ENCODE measurements at regions not wholly inside any gene's neighbourhood (a gene's known extent, or its start where the extent isn't known, plus 50 kb on each side); places are given as distances from the start of the nearest gene placed in this dataset.
"Not testable (repeated sequence)": the region's sequence is repeated elsewhere in the genome, so short reads cannot be mapped to it uniquely, and the experiment has no call there.

- Mint-ChIP-seq H3K27me3 (peaks cover 2% of the 10 kb centered on the region), H3K4me3 (no peak overlapping the region), H3K36me3 (ENCODE audit: low read depth) (no peaks in the 10 kb centered on the region), H3K27ac (no peak overlapping the region), H3K9me3 (no peaks in the 10 kb centered on the region), H3K4me1 (ENCODE audit: low read depth) (no peaks in the 10 kb centered on the region)
- CTCF ChIA-PET = interaction anchor here (2.3 kb wide), 1 partner anchor 271 kb away, joined by 5 read pairs; no protein-coding TSS in a partner anchor
- POLR2A ChIA-PET = interaction anchor here (0.6 kb wide), 1 partner anchor 122 kb away, joined by 9 read pairs; no protein-coding TSS in a partner anchor
- intact Hi-C loops (cut with micrococcal nuclease) = no loop called here
- DNase-seq = no peak
- TF ChIP-seq, protein P1, sequence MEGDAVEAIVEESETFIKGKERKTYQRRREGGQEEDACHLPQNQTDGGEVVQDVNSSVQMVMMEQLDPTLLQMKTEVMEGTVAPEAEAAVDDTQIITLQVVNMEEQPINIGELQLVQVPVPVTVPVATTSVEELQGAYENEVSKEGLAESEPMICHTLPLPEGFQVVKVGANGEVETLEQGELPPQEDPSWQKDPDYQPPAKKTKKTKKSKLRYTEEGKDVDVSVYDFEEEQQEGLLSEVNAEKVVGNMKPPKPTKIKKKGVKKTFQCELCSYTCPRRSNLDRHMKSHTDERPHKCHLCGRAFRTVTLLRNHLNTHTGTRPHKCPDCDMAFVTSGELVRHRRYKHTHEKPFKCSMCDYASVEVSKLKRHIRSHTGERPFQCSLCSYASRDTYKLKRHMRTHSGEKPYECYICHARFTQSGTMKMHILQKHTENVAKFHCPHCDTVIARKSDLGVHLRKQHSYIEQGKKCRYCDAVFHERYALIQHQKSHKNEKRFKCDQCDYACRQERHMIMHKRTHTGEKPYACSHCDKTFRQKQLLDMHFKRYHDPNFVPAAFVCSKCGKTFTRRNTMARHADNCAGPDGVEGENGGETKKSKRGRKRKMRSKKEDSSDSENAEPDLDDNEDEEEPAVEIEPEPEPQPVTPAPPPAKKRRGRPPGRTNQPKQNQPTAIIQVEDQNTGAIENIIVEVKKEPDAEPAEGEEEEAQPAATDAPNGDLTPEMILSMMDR (IDR thresholded peaks at IDR 0.05) = no peak
- ATAC-seq = no peak
Observed at GRCh38 chr11:56845121-56845732, 96.7 kb upstream of the OR9G4 start.

DNA sequence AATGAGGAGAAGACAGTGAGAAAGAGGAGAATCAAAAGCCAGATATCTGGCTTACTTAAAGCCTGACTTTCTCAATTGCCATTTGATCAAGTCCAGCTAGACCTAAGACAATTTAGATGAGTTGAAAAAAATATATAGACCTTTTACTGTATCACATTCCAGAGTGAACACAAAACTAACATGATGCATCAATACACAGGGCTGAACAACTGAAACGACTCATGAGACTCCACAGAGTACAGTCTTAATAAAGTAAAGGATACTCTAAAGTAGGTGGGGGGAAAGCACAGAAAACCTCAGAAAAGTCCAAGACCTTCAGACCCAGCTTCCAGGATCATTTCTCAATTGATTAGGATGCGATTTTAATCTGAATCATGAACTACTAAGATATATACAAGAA lies 95.3 kb upstream of the OR9G4 start:
- no peaks in the 10 kb centered on the region for H3K4me1 Mint-ChIP-seq (ENCODE audit: low read depth)
- CTCF ChIA-PET = interaction anchor here (2.3 to 5.3 kb wide), 2 partner anchors 273 to 406 kb away, joined by 5 to 73 read pairs; no protein-coding TSS in a partner anchor
- POLR2A ChIA-PET = no interaction called here
- TF ChIP-seq, protein P1 (IDR thresholded peaks at IDR 0.05) = no peak
- no peak for ATAC-seq
- no peak overlapping the region for H3K27ac Mint-ChIP-seq
- intact Hi-C loops (cut with micrococcal nuclease) = no loop called here
- H3K27me3 Mint-ChIP-seq = peaks cover 2% of the 10 kb centered on the region
- H3K9me3 Mint-ChIP-seq = no peaks in the 10 kb centered on the region
- no peaks in the 10 kb centered on the region for H3K36me3 Mint-ChIP-seq (ENCODE audit: low read depth)
- DNase-seq = no peak
- H3K4me3 Mint-ChIP-seq = no peak overlapping the region

DNA sequence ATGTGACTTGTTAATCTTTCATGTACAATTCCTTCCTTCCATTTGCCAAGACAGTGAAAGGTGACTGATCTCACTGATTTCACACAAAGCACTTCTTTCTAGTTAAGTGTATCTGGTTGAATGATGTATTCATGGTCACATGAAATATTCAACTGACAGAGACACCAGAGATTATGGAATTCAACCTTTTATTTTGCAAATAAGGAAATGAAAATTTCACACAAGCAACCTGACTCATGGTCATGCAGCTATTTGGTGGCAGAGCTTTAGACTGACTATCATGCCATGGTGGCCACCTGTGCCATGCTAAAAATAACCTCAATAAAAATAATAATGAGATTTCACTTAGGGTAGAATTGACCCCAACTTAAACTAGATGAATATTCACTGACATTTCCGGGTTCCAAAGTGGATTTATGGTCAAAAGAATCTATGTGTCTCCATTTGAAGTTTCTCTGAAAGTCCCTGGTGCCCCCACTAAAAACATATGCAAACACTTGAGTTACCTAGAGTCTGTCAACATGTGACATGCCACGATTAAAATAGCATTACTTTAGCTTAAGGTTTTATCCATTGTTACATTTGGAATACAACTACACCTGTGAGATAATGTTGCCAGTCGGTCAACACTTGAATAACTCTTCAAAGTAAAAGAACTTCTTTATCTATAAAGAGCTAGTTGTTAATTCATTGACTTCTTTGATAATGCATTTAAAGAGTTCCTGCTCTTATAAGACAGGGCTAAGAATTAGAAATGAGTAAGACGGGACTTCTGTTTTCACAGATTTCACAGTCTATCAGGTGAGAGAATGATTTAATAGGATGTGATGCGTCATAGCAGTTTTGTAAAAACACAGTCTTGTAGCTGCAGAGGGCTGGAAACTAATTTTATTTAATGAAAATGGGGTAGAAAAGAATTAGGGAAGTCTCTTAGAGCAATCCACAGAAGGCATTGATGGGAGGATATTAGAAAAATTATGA lies 94.6 kb upstream of the OR9G4 start:
- DNase-seq (no peak), ATAC-seq (no peak)
- ChIA-PET CTCF (interaction anchor here (2.3 to 5.3 kb wide), 3 partner anchors 273 to 410 kb away, joined by 5 to 73 read pairs (median 29); no protein-coding TSS in a partner anchor), POLR2A (interaction anchor here (1.6 kb wide), 1 partner anchor 417 kb away, joined by 3 read pairs; no protein-coding TSS in a partner anchor)
- H3K9me3 Mint-ChIP-seq = no peaks in the 10 kb centered on the region
- no peak overlapping the region for H3K4me3 Mint-ChIP-seq
- TF ChIP-seq, protein P1 (IDR thresholded peaks at IDR 0.05) = no peak
- no peaks in the 10 kb centered on the region for H3K4me1 Mint-ChIP-seq (ENCODE audit: low read depth)
- intact Hi-C loops (cut with micrococcal nuclease) = no loop called here
- H3K27ac Mint-ChIP-seq = no peak overlapping the region
- H3K27me3 Mint-ChIP-seq = peaks cover 2% of the 10 kb centered on the region
- no peaks in the 10 kb centered on the region for H3K36me3 Mint-ChIP-seq (ENCODE audit: low read depth)

- TF ChIP-seq, protein P1 (IDR thresholded peaks at IDR 0.05) = peak; percentile 71
- ChIA-PET CTCF (interaction anchor here (0.6 to 5.3 kb wide), 23 partner anchors 10 to 436 kb away, joined by 3 to 73 read pairs (median 4); no protein-coding TSS in a partner anchor), POLR2A (interaction anchor here (1.6 kb wide), 1 partner anchor 419 kb away, joined by 3 read pairs; no protein-coding TSS in a partner anchor)
- Mint-ChIP-seq H3K36me3 (ENCODE audit: low read depth) (no peaks in the 10 kb centered on the region), H3K4me1 (ENCODE audit: low read depth) (no peaks in the 10 kb centered on the region), H3K4me3 (no peak overlapping the region), H3K27ac (no peak overlapping the region), H3K9me3 (no peaks in the 10 kb centered on the region), H3K27me3 (peaks cover 2% of the 10 kb centered on the region)
- no peak for ATAC-seq
- DNase-seq = peak; percentile 54
- intact Hi-C loops (cut with micrococcal nuclease) = loop anchor here (2.0 kb wide), 1 partner anchor 407 kb away; no protein-coding TSS in a partner anchor
Observed at GRCh38 chr11:56841210-56841810, 92.8 kb upstream of the OR9G4 start.

- POLR2A ChIA-PET; ATAC-seq; intact Hi-C loops (cut with micrococcal nuclease); H3K4me3 Mint-ChIP-seq; H3K36me3 Mint-ChIP-seq (ENCODE audit: low read depth); H3K27ac Mint-ChIP-seq; H3K4me1 Mint-ChIP-seq (ENCODE audit: low read depth); CTCF ChIA-PET; DNase-seq; H3K27me3 Mint-ChIP-seq: not testable (repeated sequence)
- H3K9me3 Mint-ChIP-seq = peaks cover 22% of the 10 kb centered on the region
Observed at GRCh38 chr11:56827357-56827756, 78.9 kb upstream of the OR9G4 start.

Data from activated CD8-positive, alpha-beta T cell treated with anti-CD3 and anti-CD28 coated beads for 36 hours (primary cell).